ENCODE measurements at regions not wholly inside any gene's neighbourhood (a gene's known extent, or its start where the extent isn't known, plus 50 kb on each side); places are given as distances from the start of the nearest gene placed in this dataset.

- no peak for TF ChIP-seq FOXP2 (optimal IDR thresholded peaks at IDR 0.05; ENCODE audit: borderline replicate concordance, extremely low read depth, extremely low read length, insufficient read depth)
- no peak for TF ChIP-seq REST (IDR thresholded peaks at IDR 0.05; ENCODE audit: insufficient read depth in 1 of 2, low read depth in 2 of 2, low read length in 2 of 2)
- no peak for TF ChIP-seq SIN3A (IDR thresholded peaks at IDR 0.05; ENCODE audit: borderline replicate concordance, insufficient read depth, low read length)
- no peak for TF ChIP-seq POLR2AphosphoS5 (IDR thresholded peaks at IDR 0.05; ENCODE audit: low read depth, low read length)
- no peak for TF ChIP-seq TAF1 (IDR thresholded peaks at IDR 0.05; ENCODE audit: borderline replicate concordance, insufficient read depth, low read length)
Measured at GRCh38 chr16:85474621-85475217, 138.4 kb upstream of the GSE1 start.

DNA sequence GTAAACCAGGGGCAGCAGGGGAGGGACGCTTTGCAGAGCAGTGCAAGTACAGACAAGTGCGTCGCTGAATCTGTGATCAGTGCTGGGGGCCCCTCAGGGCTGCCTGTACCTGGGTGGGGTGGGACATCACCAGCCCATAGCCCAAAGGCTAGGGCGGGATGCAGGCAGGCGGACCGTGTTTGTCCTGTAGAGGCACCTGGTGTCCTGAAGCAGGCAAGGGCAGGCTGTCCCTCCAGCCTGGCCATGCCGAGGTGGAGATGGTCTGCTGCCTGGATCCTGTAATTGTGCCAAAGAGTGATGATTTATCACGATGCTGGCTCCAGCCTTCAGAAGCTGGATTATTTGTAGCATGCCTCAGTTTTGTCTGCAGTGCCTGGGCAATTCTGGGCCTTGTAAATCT, 137.9 kb upstream of the GSE1 start:
- no peak for TF ChIP-seq FOXP2 (optimal IDR thresholded peaks at IDR 0.05; ENCODE audit: borderline replicate concordance, extremely low read depth, extremely low read length, insufficient read depth)
- TF ChIP-seq REST (IDR thresholded peaks at IDR 0.05; ENCODE audit: insufficient read depth in 1 of 2, low read depth in 2 of 2, low read length in 2 of 2), result no peak
- no peak for TF ChIP-seq TAF1 (IDR thresholded peaks at IDR 0.05; ENCODE audit: borderline replicate concordance, insufficient read depth, low read length)
- TF ChIP-seq SIN3A (IDR thresholded peaks at IDR 0.05; ENCODE audit: borderline replicate concordance, insufficient read depth, low read length), result no peak
- no peak for TF ChIP-seq POLR2AphosphoS5 (IDR thresholded peaks at IDR 0.05; ENCODE audit: low read depth, low read length)

DNA sequence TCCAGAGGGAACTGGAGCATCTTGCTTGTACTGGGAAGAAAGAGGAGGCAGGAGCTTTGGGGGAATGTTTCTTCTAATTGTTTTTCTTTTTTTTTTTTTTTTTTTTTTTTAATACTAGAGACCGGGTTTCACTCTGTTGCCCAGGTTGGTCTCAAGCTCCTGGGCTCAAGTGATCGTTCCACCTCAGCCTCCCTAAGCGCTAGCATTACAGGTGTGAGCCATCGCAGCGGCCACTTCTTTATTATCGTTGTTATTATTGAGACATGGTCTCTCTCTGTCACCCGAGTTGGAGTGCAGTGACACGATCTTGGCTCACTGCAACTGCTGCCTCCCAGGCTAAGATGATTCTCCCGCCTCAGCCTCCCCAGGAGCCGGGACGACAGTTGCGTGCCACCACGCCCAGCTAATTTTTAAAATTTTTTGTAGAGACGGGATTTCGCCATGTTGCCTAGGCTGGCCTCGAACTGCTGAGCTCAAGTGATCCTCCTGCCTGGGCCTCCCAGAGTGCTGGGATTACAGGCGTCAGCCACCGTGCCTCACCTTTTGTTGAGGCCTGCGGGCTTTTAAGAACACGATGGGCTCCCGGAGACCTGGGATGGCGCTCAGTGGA, 137.3 kb upstream of the GSE1 start:
- TF ChIP-seq REST (IDR thresholded peaks at IDR 0.05; ENCODE audit: insufficient read depth in 1 of 2, low read depth in 2 of 2, low read length in 2 of 2), result no peak

DNA sequence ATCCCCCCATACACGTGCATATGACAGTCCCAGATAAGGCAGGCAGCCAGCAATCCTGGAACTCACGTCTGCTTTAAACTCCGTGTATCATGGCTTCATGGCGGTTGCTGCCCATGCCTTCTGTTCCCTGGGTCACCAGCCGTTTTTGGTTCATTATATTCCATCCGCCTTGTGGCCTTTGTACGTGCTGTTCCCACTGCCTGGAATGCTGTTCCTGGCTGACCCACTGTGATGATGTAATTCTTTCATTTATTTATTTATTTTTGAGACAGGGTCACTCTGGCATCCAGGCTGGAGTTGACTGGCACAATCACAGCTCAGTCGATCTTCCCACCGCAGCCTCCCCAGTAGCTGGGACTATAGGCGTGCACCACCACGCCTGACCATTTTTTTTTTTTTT, 136.7 kb upstream of the GSE1 start:
- no peak for TF ChIP-seq TAF1 (IDR thresholded peaks at IDR 0.05; ENCODE audit: borderline replicate concordance, insufficient read depth, low read length)
- TF ChIP-seq SIN3A (IDR thresholded peaks at IDR 0.05; ENCODE audit: borderline replicate concordance, insufficient read depth, low read length), result no peak
- no peak for TF ChIP-seq REST (IDR thresholded peaks at IDR 0.05; ENCODE audit: insufficient read depth in 1 of 2, low read depth in 2 of 2, low read length in 2 of 2)
- TF ChIP-seq POLR2AphosphoS5 (IDR thresholded peaks at IDR 0.05; ENCODE audit: low read depth, low read length), result no peak
- no peak for TF ChIP-seq FOXP2 (optimal IDR thresholded peaks at IDR 0.05; ENCODE audit: borderline replicate concordance, extremely low read depth, extremely low read length, insufficient read depth)
